GM23338 (cell line): ENCODE measurements at regions not wholly inside any gene's neighbourhood (a gene's known extent, or its start where the extent isn't known, plus 50 kb on each side); places are given as distances from the start of the nearest gene placed in this dataset.
A peak's percentile ranks its signal among the peaks of the same experiment; 100 is the strongest.

Experiments used
- ATAC-seq: fragments of 200-7000 bp; cut with Tn5 transposase; 3 replicates; pipeline ENCODE4 v1.9.1; 2020
- DNase-seq: peaks from one replicate; pipeline ENCODE4 v3.0.0-alpha.2; 2015; ENCODE audit warnings: low spot score
- H2AFZ ChIP-seq: fragments of 200-600 bp; sonication (generic); 2 replicates; pipeline ENCODE4 v1.8.0; 2016; ENCODE audit warnings: antibody characterized with exemption, mild to moderate bottlenecking, moderate library complexity
- H3F3A ChIP-seq: fragments of 200-600 bp; sonication (generic); replicated peaks from 2 replicates; pipeline ENCODE4 v1.8.0; 2017; ENCODE audit warnings: antibody characterized with exemption, mixed run types, low read depth
- H3K27ac ChIP-seq: fragments of 200-600 bp; sonication (generic); 2 replicates; pipeline ENCODE4 v1.6.1; 2016; ENCODE audit warnings: low read depth
- H3K27me3 ChIP-seq: fragments of 200-600 bp; sonication (generic); 2 replicates; pipeline ENCODE4 v1.8.0; 2016; ENCODE audit warnings: mild to moderate bottlenecking, mixed run types, moderate library complexity; ENCODE audit not compliant: insufficient read depth
- H3K36me3 ChIP-seq: fragments of 200-600 bp; sonication (generic); 2 replicates; pipeline ENCODE4 v1.8.0; 2016; ENCODE audit warnings: mild to moderate bottlenecking; ENCODE audit not compliant: insufficient read depth
- H3K4me1 ChIP-seq: fragments of 200-600 bp; sonication (generic); 2 replicates; pipeline ENCODE4 v1.8.0; 2016; ENCODE audit warnings: mild to moderate bottlenecking, moderate library complexity; ENCODE audit not compliant: insufficient read depth
- H3K4me2 ChIP-seq: fragments of 200-600 bp; sonication (generic); 2 replicates; pipeline ENCODE4 v1.7.1; 2017; ENCODE audit warnings: mixed run types
- H3K4me3 ChIP-seq: fragments of 200-600 bp; sonication (generic); 2 replicates; pipeline ENCODE4 v1.6.1; 2016; ENCODE audit warnings: mixed run types
- H3K79me2 ChIP-seq: fragments of 200-600 bp; sonication (generic); replicated peaks from 2 replicates; pipeline ENCODE4 v1.8.0; 2017; ENCODE audit warnings: mild to moderate bottlenecking; ENCODE audit not compliant: insufficient read depth
- H3K9me2 ChIP-seq: fragments of 200-600 bp; sonication (generic); 2 replicates; pipeline ENCODE4 v1.8.0; 2017; ENCODE audit not compliant: insufficient read depth
- H4K20me1 ChIP-seq: fragments of 200-600 bp; sonication (generic); replicated peaks from 2 replicates; pipeline ENCODE4 v1.8.0; 2017; ENCODE audit warnings: mild to moderate bottlenecking; ENCODE audit not compliant: insufficient read depth
- H3K27ac Mint-ChIP-seq: 2 replicates; pipeline ENCODE4 v1.8.0; 2020; ENCODE audit warnings: inconsistent platforms, mild to moderate bottlenecking, moderate library complexity, mixed read lengths
- H3K27me3 Mint-ChIP-seq: 3 replicates; pipeline ENCODE4 v1.8.0; 2022; ENCODE audit warnings: low read depth, mild to moderate bottlenecking, moderate library complexity, mixed read lengths, inconsistent platforms; ENCODE audit not compliant: insufficient read depth, poor library complexity
- H3K36me3 Mint-ChIP-seq: 3 replicates; pipeline ENCODE4 v1.8.0; 2021; ENCODE audit warnings: low read depth, mild to moderate bottlenecking, inconsistent platforms, moderate library complexity, mixed read lengths
- H3K4me1 Mint-ChIP-seq: 3 replicates; pipeline ENCODE4 v1.8.0; 2020; ENCODE audit warnings: mild to moderate bottlenecking, inconsistent platforms, mixed read lengths
- H3K4me3 Mint-ChIP-seq: 3 replicates; pipeline ENCODE4 v1.8.0; 2021; ENCODE audit warnings: moderate library complexity, mild to moderate bottlenecking, inconsistent platforms, mixed read lengths
- H3K9me3 Mint-ChIP-seq: 3 replicates; pipeline ENCODE4 v1.8.0; 2020; ENCODE audit warnings: moderate library complexity, mild to moderate bottlenecking, inconsistent platforms, mixed read lengths
- CREB1 ChIP-seq: fragments of 250-450 bp; sonication (Bioruptor Pico); IDR thresholded peaks from 2 replicates; pipeline ENCODE4 v1.5.0; 2020; ENCODE audit warnings: low read depth, mild to moderate bottlenecking, moderate library complexity
- CTCF ChIP-seq, 2 experiments: fragments of 200-600 bp in 1 of 2; sonication (generic) in 1 of 2; conservative IDR thresholded peaks; 2 replicates each; pipeline versions ENCODE4 v1.5.1 to v1.6.1; 2016 to 2017; ENCODE audit warnings: antibody characterized with exemption in 2 of 2, low read depth in 2 of 2, mild to moderate bottlenecking in 2 of 2, moderate library complexity in 1 of 2
- EZH2 ChIP-seq: fragments of 200-600 bp; sonication (generic); IDR thresholded peaks from one replicate; pipeline ENCODE4 v1.8.0; 2017; ENCODE audit warnings: antibody characterized with exemption, mild to moderate bottlenecking, low read depth; ENCODE audit not compliant: unreplicated experiment
- EZH2phosphoT487 ChIP-seq: fragments of 200-600 bp; sonication (generic); IDR thresholded peaks from one replicate; pipeline ENCODE4 v1.8.1; 2018; ENCODE audit warnings: antibody characterized with exemption; ENCODE audit not compliant: unreplicated experiment
- JUNB ChIP-seq: IDR thresholded peaks from one replicate; pipeline ENCODE4 v1.6.1; 2016; ENCODE audit warnings: antibody characterized with exemption; ENCODE audit not compliant: unreplicated experiment
- NANOG ChIP-seq: IDR thresholded peaks from 2 replicates; pipeline ENCODE4 v1.6.1; 2016; ENCODE audit warnings: antibody characterized with exemption, borderline replicate concordance
- POLR2AphosphoS5 ChIP-seq: IDR thresholded peaks from 2 replicates; pipeline ENCODE4 v1.6.1; 2016; ENCODE audit warnings: antibody characterized with exemption, low read depth
- STAT1 ChIP-seq: IDR thresholded peaks from one replicate; pipeline ENCODE4 v1.6.1; 2016; ENCODE audit warnings: antibody characterized with exemption; ENCODE audit not compliant: unreplicated experiment
- ZNF114 ChIP-seq: fragments of 250-450 bp; sonication (Bioruptor Pico); IDR thresholded peaks from 2 replicates; pipeline ENCODE4 v1.5.0; 2020; ENCODE audit warnings: mild to moderate bottlenecking, moderate library complexity
- ZNF331 ChIP-seq: fragments of 250-450 bp; sonication (Bioruptor Pico); IDR thresholded peaks from 2 replicates; pipeline ENCODE4 v1.5.0; 2020; ENCODE audit warnings: low read depth, mild to moderate bottlenecking, moderate library complexity
- TF ChIP-seq, protein P1 (sequence below): IDR thresholded peaks from one replicate; pipeline ENCODE4 v1.6.1; 2018; ENCODE audit warnings: antibody characterized with exemption; ENCODE audit not compliant: unreplicated experiment
- TF ChIP-seq, protein P2 (sequence below): IDR thresholded peaks from 2 replicates; pipeline ENCODE4 v1.6.1; 2016; ENCODE audit warnings: antibody characterized with exemption
- TF ChIP-seq, protein P3 (sequence below): fragments of 250-450 bp; sonication (Bioruptor Pico); IDR thresholded peaks from 2 replicates; pipeline ENCODE4 v1.5.0; 2020; ENCODE audit warnings: mild to moderate bottlenecking, moderate library complexity

GRCh38 chr15:38672273-38672672, 107.7 kb upstream of the RASGRP1 start:
- Histone ChIP-seq H3K27me3 (no peaks in the 10 kb centered on the region), H3F3A (no peaks in the 10 kb centered on the region), H3K4me1 (0 out of 2 replicates have a peak, but pooled peaks cover 6% of the 10 kb centered on the region), H3K79me2 (no peaks in the 10 kb centered on the region), H3K4me3 (no peak overlapping the region), H3K4me2 (no peak overlapping the region), H4K20me1 (no peaks in the 10 kb centered on the region), H2AFZ (peak overlapping the region; percentile 83; the same call in 1 of the 2 replicates), H3K27ac (no peak overlapping the region), H3K9me2 (peaks cover 7% of the 10 kb centered on the region; the same call in 1 of the 2 replicates), H3K36me3 (no peaks in the 10 kb centered on the region)
- Mint-ChIP-seq H3K9me3 (no peaks in the 10 kb centered on the region), H3K27ac (no peak overlapping the region), H3K4me3 (no peak overlapping the region), H3K36me3 (no peaks in the 10 kb centered on the region), H3K27me3 (no peaks in the 10 kb centered on the region), H3K4me1 (peaks cover 6% of the 10 kb centered on the region)
- DNase-seq (no peak), ATAC-seq (no peak)
- no peak for TF ChIP-seq EZH2phosphoT487
- no peak for TF ChIP-seq POLR2AphosphoS5
- TF ChIP-seq ZNF114 (CRISPR knock-in tag) = no peak
- no peak for TF ChIP-seq JUNB
- TF ChIP-seq, protein P1, sequence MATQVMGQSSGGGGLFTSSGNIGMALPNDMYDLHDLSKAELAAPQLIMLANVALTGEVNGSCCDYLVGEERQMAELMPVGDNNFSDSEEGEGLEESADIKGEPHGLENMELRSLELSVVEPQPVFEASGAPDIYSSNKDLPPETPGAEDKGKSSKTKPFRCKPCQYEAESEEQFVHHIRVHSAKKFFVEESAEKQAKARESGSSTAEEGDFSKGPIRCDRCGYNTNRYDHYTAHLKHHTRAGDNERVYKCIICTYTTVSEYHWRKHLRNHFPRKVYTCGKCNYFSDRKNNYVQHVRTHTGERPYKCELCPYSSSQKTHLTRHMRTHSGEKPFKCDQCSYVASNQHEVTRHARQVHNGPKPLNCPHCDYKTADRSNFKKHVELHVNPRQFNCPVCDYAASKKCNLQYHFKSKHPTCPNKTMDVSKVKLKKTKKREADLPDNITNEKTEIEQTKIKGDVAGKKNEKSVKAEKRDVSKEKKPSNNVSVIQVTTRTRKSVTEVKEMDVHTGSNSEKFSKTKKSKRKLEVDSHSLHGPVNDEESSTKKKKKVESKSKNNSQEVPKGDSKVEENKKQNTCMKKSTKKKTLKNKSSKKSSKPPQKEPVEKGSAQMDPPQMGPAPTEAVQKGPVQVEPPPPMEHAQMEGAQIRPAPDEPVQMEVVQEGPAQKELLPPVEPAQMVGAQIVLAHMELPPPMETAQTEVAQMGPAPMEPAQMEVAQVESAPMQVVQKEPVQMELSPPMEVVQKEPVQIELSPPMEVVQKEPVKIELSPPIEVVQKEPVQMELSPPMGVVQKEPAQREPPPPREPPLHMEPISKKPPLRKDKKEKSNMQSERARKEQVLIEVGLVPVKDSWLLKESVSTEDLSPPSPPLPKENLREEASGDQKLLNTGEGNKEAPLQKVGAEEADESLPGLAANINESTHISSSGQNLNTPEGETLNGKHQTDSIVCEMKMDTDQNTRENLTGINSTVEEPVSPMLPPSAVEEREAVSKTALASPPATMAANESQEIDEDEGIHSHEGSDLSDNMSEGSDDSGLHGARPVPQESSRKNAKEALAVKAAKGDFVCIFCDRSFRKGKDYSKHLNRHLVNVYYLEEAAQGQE = no peak
- TF ChIP-seq STAT1 = no peak
- no peak for TF ChIP-seq NANOG
- no peak for TF ChIP-seq CTCF (conservative IDR thresholded peaks at IDR 0.05; ENCODE audit: low read depth in 2 of 2)
- no peak for TF ChIP-seq CREB1 (CRISPR knock-in tag)
- TF ChIP-seq ZNF331 = no peak
- TF ChIP-seq, protein P2, sequence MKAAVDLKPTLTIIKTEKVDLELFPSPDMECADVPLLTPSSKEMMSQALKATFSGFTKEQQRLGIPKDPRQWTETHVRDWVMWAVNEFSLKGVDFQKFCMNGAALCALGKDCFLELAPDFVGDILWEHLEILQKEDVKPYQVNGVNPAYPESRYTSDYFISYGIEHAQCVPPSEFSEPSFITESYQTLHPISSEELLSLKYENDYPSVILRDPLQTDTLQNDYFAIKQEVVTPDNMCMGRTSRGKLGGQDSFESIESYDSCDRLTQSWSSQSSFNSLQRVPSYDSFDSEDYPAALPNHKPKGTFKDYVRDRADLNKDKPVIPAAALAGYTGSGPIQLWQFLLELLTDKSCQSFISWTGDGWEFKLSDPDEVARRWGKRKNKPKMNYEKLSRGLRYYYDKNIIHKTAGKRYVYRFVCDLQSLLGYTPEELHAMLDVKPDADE = no peak
- no peak for TF ChIP-seq EZH2
- TF ChIP-seq, protein P3, sequence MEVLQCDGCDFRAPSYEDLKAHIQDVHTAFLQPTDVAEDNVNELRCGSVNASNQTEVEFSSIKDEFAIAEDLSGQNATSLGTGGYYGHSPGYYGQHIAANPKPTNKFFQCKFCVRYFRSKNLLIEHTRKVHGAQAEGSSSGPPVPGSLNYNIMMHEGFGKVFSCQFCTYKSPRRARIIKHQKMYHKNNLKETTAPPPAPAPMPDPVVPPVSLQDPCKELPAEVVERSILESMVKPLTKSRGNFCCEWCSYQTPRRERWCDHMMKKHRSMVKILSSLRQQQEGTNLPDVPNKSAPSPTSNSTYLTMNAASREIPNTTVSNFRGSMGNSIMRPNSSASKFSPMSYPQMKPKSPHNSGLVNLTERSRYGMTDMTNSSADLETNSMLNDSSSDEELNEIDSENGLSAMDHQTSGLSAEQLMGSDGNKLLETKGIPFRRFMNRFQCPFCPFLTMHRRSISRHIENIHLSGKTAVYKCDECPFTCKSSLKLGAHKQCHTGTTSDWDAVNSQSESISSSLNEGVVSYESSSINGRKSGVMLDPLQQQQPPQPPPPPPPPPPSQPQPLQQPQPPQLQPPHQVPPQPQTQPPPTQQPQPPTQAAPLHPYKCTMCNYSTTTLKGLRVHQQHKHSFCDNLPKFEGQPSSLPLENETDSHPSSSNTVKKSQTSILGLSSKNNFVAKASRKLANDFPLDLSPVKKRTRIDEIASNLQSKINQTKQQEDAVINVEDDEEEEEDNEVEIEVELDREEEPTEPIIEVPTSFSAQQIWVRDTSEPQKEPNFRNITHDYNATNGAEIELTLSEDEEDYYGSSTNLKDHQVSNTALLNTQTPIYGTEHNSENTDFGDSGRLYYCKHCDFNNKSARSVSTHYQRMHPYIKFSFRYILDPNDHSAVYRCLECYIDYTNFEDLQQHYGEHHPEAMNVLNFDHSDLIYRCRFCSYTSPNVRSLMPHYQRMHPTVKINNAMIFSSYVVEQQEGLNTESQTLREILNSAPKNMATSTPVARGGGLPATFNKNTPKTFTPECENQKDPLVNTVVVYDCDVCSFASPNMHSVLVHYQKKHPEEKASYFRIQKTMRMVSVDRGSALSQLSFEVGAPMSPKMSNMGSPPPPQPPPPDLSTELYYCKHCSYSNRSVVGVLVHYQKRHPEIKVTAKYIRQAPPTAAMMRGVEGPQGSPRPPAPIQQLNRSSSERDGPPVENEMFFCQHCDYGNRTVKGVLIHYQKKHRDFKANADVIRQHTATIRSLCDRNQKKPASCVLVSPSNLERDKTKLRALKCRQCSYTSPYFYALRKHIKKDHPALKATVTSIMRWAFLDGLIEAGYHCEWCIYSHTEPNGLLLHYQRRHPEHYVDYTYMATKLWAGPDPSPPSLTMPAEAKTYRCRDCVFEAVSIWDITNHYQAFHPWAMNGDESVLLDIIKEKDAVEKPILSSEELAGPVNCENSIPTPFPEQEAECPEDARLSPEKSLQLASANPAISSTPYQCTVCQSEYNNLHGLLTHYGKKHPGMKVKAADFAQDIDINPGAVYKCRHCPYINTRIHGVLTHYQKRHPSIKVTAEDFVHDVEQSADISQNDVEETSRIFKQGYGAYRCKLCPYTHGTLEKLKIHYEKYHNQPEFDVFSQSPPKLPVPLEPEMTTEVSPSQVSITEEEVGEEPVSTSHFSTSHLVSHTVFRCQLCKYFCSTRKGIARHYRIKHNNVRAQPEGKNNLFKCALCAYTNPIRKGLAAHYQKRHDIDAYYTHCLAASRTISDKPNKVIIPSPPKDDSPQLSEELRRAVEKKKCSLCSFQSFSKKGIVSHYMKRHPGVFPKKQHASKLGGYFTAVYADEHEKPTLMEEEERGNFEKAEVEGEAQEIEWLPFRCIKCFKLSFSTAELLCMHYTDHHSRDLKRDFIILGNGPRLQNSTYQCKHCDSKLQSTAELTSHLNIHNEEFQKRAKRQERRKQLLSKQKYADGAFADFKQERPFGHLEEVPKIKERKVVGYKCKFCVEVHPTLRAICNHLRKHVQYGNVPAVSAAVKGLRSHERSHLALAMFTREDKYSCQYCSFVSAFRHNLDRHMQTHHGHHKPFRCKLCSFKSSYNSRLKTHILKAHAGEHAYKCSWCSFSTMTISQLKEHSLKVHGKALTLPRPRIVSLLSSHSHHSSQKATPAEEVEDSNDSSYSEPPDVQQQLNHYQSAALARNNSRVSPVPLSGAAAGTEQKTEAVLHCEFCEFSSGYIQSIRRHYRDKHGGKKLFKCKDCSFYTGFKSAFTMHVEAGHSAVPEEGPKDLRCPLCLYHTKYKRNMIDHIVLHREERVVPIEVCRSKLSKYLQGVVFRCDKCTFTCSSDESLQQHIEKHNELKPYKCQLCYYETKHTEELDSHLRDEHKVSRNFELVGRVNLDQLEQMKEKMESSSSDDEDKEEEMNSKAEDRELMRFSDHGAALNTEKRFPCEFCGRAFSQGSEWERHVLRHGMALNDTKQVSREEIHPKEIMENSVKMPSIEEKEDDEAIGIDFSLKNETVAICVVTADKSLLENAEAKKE = no peak
